A673 (cell line): ENCODE measurements at regions not wholly inside any gene's neighbourhood (a gene's known extent, or its start where the extent isn't known, plus 50 kb on each side); places are given as distances from the start of the nearest gene placed in this dataset.

Experiments
- BruUV-seq: library from RNA; stranded (reverse); fragments of 400-500 nt; replicated peaks from 2 replicates; lab custom pipeline; 2021; lab: Mats Ljungman, UMichigan
- CTCF ChIA-PET: fragments of 300-600 bp; sonication (Branson Sonifier 250); formaldehyde crosslinking; loops from one replicate; lab custom pipeline; 2022; ENCODE audit warnings: antibody characterized with exemption; lab: Charles Lee
- POLR2A ChIA-PET: fragments of 300-600 bp; sonication (Branson Sonifier 250); formaldehyde crosslinking; loops from one replicate; lab custom pipeline; 2022; ENCODE audit warnings: antibody characterized with exemption; ENCODE audit not compliant: low non-redundant PET; lab: Charles Lee
- DNase-seq: peaks from one replicate; pipeline ENCODE4 v3.0.0-alpha.2; 2015; ENCODE audit warnings: low spot score
- H3K27ac ChIP-seq: fragments of 200-600 bp; sonication (generic); 2 replicates; pipeline ENCODE4 v1.5.1; 2016; ENCODE audit warnings: mixed run types, low read depth, mild to moderate bottlenecking, mixed read lengths, antibody characterized with exemption, low read length; ENCODE audit not compliant: poor library complexity, severe bottlenecking
- H3K27me3 ChIP-seq: fragments of 200-600 bp; sonication (generic); replicated peaks from 2 replicates; pipeline ENCODE4 v1.6.1; 2017; ENCODE audit warnings: mixed run types, low read depth, mild to moderate bottlenecking, mixed read lengths, antibody characterized with exemption, low read length; ENCODE audit not compliant: insufficient read depth, poor library complexity
- H3K36me3 ChIP-seq: fragments of 200-600 bp; sonication (generic); 2 replicates; pipeline ENCODE4 v1.6.1; 2016; ENCODE audit warnings: mixed run types, mild to moderate bottlenecking, mixed read lengths, antibody characterized with exemption, low read length; ENCODE audit not compliant: insufficient read depth, poor library complexity, severe bottlenecking
- H3K4me1 ChIP-seq: fragments of 200-600 bp; sonication (generic); 2 replicates; pipeline ENCODE4 v1.6.1; 2017; ENCODE audit warnings: mixed run types, mild to moderate bottlenecking, mixed read lengths, antibody characterized with exemption, low read length; ENCODE audit not compliant: insufficient read depth, poor library complexity, severe bottlenecking
- H3K4me3 ChIP-seq: fragments of 200-600 bp; sonication (generic); 2 replicates; pipeline ENCODE4 v1.5.1; 2016; ENCODE audit warnings: low read depth, mixed run types, mild to moderate bottlenecking, mixed read lengths, low read length; ENCODE audit not compliant: poor library complexity, severe bottlenecking
- H3K9me3 ChIP-seq: fragments of 200-600 bp; sonication (generic); 2 replicates; pipeline ENCODE4 v1.6.1; 2016; ENCODE audit warnings: mixed run types, low read depth, mild to moderate bottlenecking, mixed read lengths, antibody characterized with exemption, low read length; ENCODE audit not compliant: poor library complexity, severe bottlenecking
- EZH2 ChIP-seq: fragments of 200-600 bp; sonication (generic); IDR thresholded peaks from 2 replicates; pipeline ENCODE4 v1.6.1; 2017; ENCODE audit warnings: borderline replicate concordance, low read depth, mild to moderate bottlenecking, mixed read lengths, antibody characterized with exemption, low read length; ENCODE audit not compliant: poor library complexity, severe bottlenecking
- intact Hi-C: fragments of 100-400 bp; cut with micrococcal nuclease; formaldehyde crosslinking; loops from one replicate; pipeline ENCODE4 v1.10.0; 2022; ENCODE audit not compliant: unreplicated experiment
- TF ChIP-seq, protein P1 (sequence below): fragments of 300-800, 200-600 bp; sonication (generic); conservative IDR thresholded peaks from 2 replicates; pipeline ENCODE4 v1.5.1; 2017; ENCODE audit warnings: low read depth, mild to moderate bottlenecking, antibody characterized with exemption, low read length, moderate library complexity, mixed read lengths

DNA sequence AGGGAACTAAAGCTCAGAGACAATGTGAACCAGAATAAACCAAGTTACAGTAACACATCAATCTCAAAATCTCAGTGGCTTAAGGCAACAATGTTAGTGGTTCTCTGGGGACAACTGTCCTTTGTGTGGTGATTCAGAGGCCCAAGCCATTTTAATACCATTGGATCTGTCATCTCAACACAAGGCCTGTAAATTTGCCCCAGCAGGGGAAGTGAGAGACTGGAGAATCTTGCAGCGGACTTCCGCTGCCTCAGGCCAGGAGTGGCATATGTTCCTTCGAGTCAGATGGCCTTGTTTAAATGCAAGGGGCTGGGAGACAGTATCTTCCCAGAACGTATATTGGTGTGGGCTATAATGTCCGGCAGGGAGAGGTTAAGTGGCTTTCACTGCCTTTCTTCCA is 126.0 kb downstream of the CD83 start:
- Histone ChIP-seq H3K27ac (no peak overlapping the region), H3K27me3 (no peaks in the 10 kb centered on the region), H3K9me3 (peaks cover 8% of the 10 kb centered on the region), H3K36me3 (no peaks in the 10 kb centered on the region), H3K4me1 (no peaks in the 10 kb centered on the region), H3K4me3 (no peak overlapping the region)
- BruUV-seq = no TSS peak
- ChIA-PET POLR2A (no interaction called here), CTCF (no interaction called here)
- TF ChIP-seq, protein P1, sequence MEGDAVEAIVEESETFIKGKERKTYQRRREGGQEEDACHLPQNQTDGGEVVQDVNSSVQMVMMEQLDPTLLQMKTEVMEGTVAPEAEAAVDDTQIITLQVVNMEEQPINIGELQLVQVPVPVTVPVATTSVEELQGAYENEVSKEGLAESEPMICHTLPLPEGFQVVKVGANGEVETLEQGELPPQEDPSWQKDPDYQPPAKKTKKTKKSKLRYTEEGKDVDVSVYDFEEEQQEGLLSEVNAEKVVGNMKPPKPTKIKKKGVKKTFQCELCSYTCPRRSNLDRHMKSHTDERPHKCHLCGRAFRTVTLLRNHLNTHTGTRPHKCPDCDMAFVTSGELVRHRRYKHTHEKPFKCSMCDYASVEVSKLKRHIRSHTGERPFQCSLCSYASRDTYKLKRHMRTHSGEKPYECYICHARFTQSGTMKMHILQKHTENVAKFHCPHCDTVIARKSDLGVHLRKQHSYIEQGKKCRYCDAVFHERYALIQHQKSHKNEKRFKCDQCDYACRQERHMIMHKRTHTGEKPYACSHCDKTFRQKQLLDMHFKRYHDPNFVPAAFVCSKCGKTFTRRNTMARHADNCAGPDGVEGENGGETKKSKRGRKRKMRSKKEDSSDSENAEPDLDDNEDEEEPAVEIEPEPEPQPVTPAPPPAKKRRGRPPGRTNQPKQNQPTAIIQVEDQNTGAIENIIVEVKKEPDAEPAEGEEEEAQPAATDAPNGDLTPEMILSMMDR = no peak
- no peak for TF ChIP-seq EZH2
- no peak for DNase-seq
- intact Hi-C loops = no loop called here

DNA sequence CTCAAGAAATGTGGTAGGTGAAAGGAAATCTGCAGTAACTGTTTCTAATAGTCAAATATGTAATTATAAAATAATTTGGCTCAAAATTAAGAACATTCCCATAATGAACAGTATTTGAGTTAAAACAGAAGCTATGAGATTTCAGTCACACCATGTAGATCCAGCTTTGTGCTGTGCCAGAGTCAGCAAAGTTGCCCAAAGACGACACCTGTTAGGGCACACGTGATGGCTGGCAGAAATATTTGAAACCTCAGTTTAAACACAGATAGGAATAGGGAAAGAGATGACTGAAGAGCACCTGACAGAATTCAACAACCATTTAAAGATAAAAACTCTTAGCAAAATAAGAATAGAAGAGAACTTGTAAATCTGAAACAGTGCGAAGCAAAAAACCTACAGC is 129.3 kb downstream of the CD83 start:
- TF ChIP-seq EZH2 = no peak
- TF ChIP-seq, protein P1 = no peak
- ChIA-PET CTCF (no interaction called here), POLR2A (no interaction called here)
- no peaks in the 10 kb centered on the region for H3K9me3 ChIP-seq
- H3K4me3 ChIP-seq = no peak overlapping the region
- BruUV-seq = no TSS peak
- H3K4me1 ChIP-seq = no peaks in the 10 kb centered on the region
- no peaks in the 10 kb centered on the region for H3K27me3 ChIP-seq
- H3K27ac ChIP-seq = no peak overlapping the region
- DNase-seq = no peak
- intact Hi-C loops = no loop called here
- no peaks in the 10 kb centered on the region for H3K36me3 ChIP-seq

DNA sequence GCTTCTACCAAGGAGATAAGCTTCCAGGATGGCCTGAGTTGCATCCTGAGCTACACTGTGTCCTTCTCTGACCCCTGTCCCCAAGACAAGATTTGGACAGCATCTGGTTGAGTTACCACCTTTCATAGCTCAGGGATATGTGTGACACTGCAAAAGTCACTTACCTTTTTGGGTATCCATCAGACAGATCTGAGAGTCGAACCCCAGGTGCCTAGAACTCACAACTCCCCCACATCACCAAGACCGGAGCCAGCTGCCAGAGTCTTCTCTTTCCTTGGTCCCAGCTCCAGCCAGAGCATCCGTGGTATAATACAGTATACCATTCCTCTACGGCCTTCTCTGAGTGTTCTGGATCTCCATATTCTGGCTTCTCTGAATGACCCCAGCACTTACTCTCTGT is 133.0 kb downstream of the CD83 start:
- POLR2A ChIA-PET = no interaction called here
- no TSS peak for BruUV-seq
- Histone ChIP-seq H3K36me3 (no peaks in the 10 kb centered on the region), H3K9me3 (no peaks in the 10 kb centered on the region), H3K4me1 (no peaks in the 10 kb centered on the region), H3K4me3 (no peak overlapping the region), H3K27me3 (no peaks in the 10 kb centered on the region), H3K27ac (no peak overlapping the region)
- CTCF ChIA-PET = no interaction called here
- DNase-seq = no peak
- intact Hi-C loops = no loop called here
- TF ChIP-seq, protein P1 = no peak
- TF ChIP-seq EZH2 = no peak
